Lower leg skin (tissue), 3 donors: ENCODE measurements at regions not wholly inside any gene's neighbourhood (a gene's known extent, or its start where the extent isn't known, plus 50 kb on each side); places are given as distances from the start of the nearest gene placed in this dataset.

Experiments used
- POLR2A ChIP-seq, 2 donors: fragments of 450-650 bp; IDR thresholded peaks; one replicate each; pipeline ENCODE4 v1.6.1; 2016 to 2017; ENCODE audit warnings: antibody characterized with exemption in 2 of 2, mild to moderate bottlenecking in 1 of 2, moderate library complexity in 1 of 2
- TF ChIP-seq, protein P1 (sequence below), 3 donors: fragments of 450-650 bp; IDR thresholded peaks; one replicate each; pipeline ENCODE4 v1.5.1; 2016; ENCODE audit warnings: antibody characterized with exemption in 3 of 3, mild to moderate bottlenecking in 3 of 3, moderate library complexity in 2 of 3

DNA sequence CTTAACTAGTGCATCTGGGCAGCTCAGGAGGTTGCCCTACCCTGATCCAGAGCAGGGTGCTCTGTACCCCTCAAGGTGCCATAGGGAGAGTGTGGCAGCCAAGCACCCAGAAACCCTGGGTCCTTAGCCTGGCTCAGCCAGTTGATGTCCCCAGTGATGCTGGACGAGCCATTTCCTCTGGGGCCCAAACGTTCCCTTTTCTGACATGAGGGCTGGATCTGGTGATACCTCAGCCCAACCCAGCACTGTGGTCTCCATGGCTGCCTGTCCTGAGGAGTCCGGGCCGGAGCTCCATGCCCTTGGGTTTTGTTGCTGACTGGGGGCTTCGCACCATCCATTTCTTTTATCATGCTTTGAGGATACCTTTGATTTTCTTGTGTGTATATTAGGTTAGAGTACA is 87.9 kb upstream of the IKZF1 start:
- TF ChIP-seq, protein P1, sequence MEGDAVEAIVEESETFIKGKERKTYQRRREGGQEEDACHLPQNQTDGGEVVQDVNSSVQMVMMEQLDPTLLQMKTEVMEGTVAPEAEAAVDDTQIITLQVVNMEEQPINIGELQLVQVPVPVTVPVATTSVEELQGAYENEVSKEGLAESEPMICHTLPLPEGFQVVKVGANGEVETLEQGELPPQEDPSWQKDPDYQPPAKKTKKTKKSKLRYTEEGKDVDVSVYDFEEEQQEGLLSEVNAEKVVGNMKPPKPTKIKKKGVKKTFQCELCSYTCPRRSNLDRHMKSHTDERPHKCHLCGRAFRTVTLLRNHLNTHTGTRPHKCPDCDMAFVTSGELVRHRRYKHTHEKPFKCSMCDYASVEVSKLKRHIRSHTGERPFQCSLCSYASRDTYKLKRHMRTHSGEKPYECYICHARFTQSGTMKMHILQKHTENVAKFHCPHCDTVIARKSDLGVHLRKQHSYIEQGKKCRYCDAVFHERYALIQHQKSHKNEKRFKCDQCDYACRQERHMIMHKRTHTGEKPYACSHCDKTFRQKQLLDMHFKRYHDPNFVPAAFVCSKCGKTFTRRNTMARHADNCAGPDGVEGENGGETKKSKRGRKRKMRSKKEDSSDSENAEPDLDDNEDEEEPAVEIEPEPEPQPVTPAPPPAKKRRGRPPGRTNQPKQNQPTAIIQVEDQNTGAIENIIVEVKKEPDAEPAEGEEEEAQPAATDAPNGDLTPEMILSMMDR (IDR thresholded peaks at IDR 0.05) = no peak
- TF ChIP-seq POLR2A (IDR thresholded peaks at IDR 0.05) = no peak
